Mesenchymal stem cell (in vitro differentiated cells and primary cell): ENCODE measurements at regions not wholly inside any gene's neighbourhood (a gene's known extent, or its start where the extent isn't known, plus 50 kb on each side); places are given as distances from the start of the nearest gene placed in this dataset.
A peak's percentile ranks its signal among the peaks of the same experiment; 100 is the strongest.

Source experiments
- DNase-seq: peaks from one replicate; pipeline ENCODE4 v3.0.0-alpha.2; 2013
- H2AFZ ChIP-seq: one replicate; pipeline ENCODE4 v1.6.1; 2013; ENCODE audit warnings: low read depth, mild to moderate bottlenecking, control low read depth, inconsistent platforms, low read length, moderate library complexity
- H2AK5ac ChIP-seq: 2 replicates; pipeline ENCODE4 v1.6.1; 2013; ENCODE audit warnings: low read length, moderate library complexity, mild to moderate bottlenecking, inconsistent platforms; ENCODE audit not compliant: severe bottlenecking
- H2BK120ac ChIP-seq: one replicate; pipeline ENCODE4 v1.6.1; 2013; ENCODE audit warnings: low read depth, mild to moderate bottlenecking, inconsistent platforms, low read length, moderate library complexity
- H2BK12ac ChIP-seq, 2 experiments: one replicate each; pipeline ENCODE4 v1.6.1; 2013; ENCODE audit warnings: inconsistent platforms in 2 of 2, low read length in 2 of 2, mild to moderate bottlenecking in 2 of 2, moderate library complexity in 2 of 2, control low read depth in 1 of 2
- H2BK15ac ChIP-seq: one replicate; pipeline ENCODE4 v1.6.1; 2013; ENCODE audit warnings: mild to moderate bottlenecking, low read depth, inconsistent platforms; ENCODE audit not compliant: poor library complexity, severe bottlenecking
- H2BK5ac ChIP-seq: 2 replicates; pipeline ENCODE4 v1.6.1; 2013; ENCODE audit warnings: low read depth, mild to moderate bottlenecking, low read length, control low read depth, inconsistent platforms; ENCODE audit not compliant: poor library complexity, severe bottlenecking
- H3K14ac ChIP-seq, 2 experiments: one replicate each; pipeline ENCODE4 v1.6.1; 2013; ENCODE audit warnings: inconsistent platforms in 2 of 2, low read length in 2 of 2, control low read depth in 1 of 2, mild to moderate bottlenecking in 1 of 2, moderate library complexity in 1 of 2
- H3K18ac ChIP-seq, 2 experiments: one replicate each; pipeline ENCODE4 v1.6.1; 2013; ENCODE audit warnings: inconsistent platforms in 2 of 2, low read length in 2 of 2, control low read depth in 1 of 2, low read depth in 1 of 2, mild to moderate bottlenecking in 1 of 2
- H3K23ac ChIP-seq, 2 experiments: one replicate each; pipeline ENCODE4 v1.6.1; 2013; ENCODE audit warnings: inconsistent platforms in 2 of 2, low read length in 2 of 2, mild to moderate bottlenecking in 2 of 2, moderate library complexity in 2 of 2, control low read depth in 1 of 2
- H3K27ac ChIP-seq: 2 replicates; pipeline ENCODE4 v1.5.1; 2013; ENCODE audit warnings: mild to moderate bottlenecking, moderate library complexity, low read length, control low read depth, inconsistent platforms; ENCODE audit not compliant: poor library complexity, severe bottlenecking
- H3K27me3 ChIP-seq, 2 experiments: 2 replicates each; pipeline versions ENCODE4 v1.6.1 to v1.7.0; 2013; ENCODE audit warnings: low read length in 2 of 2, mild to moderate bottlenecking in 2 of 2, moderate library complexity in 2 of 2, control low read depth in 1 of 2, inconsistent platforms in 1 of 2; ENCODE audit not compliant: control insufficient read depth in 1 of 2, insufficient read depth in 1 of 2
- H3K36me3 ChIP-seq, 2 experiments: 2 replicates each; pipeline versions ENCODE4 v1.6.1 to v1.7.0; 2013; ENCODE audit warnings: low read length in 2 of 2, control low read depth in 1 of 2, inconsistent platforms in 1 of 2, low read depth in 1 of 2, mild to moderate bottlenecking in 1 of 2; ENCODE audit not compliant: insufficient read depth in 2 of 2, control insufficient read depth in 1 of 2
- H3K4ac ChIP-seq, 2 experiments: one replicate each; pipeline ENCODE4 v1.6.1; 2013; ENCODE audit warnings: inconsistent platforms in 2 of 2, low read length in 2 of 2, mild to moderate bottlenecking in 2 of 2, moderate library complexity in 2 of 2, control low read depth in 1 of 2, low read depth in 1 of 2
- H3K4me1 ChIP-seq: 2 replicates; pipeline ENCODE4 v1.6.1; 2013; ENCODE audit warnings: low read depth, low read length, control low read depth; ENCODE audit not compliant: control insufficient read depth, insufficient read depth
- H3K4me2 ChIP-seq: 2 replicates; pipeline ENCODE4 v1.6.1; 2013; ENCODE audit warnings: low read length, mild to moderate bottlenecking, inconsistent platforms; ENCODE audit not compliant: poor library complexity, severe bottlenecking
- H3K4me3 ChIP-seq, 2 experiments: 2 replicates each; pipeline versions ENCODE4 v1.5.1 to v1.7.0; 2013; ENCODE audit warnings: low read length in 2 of 2, mild to moderate bottlenecking in 2 of 2, control low read depth in 1 of 2, low read depth in 1 of 2; ENCODE audit not compliant: insufficient read depth in 1 of 2
- H3K79me1 ChIP-seq: replicated peaks from 2 replicates; pipeline ENCODE4 v1.6.1; 2013; ENCODE audit warnings: mild to moderate bottlenecking, control low read depth, low read length, inconsistent platforms; ENCODE audit not compliant: poor library complexity, severe bottlenecking
- H3K9ac ChIP-seq: 2 replicates; pipeline ENCODE4 v1.7.0; 2013; ENCODE audit warnings: mild to moderate bottlenecking, low read length, moderate library complexity
- H3K9me3 ChIP-seq: 2 replicates; pipeline ENCODE4 v1.7.0; 2013; ENCODE audit warnings: mild to moderate bottlenecking, low read length; ENCODE audit not compliant: control insufficient read depth
- H4K8ac ChIP-seq: one replicate; pipeline ENCODE4 v1.6.1; 2013; ENCODE audit warnings: inconsistent platforms, mild to moderate bottlenecking, low read length, moderate library complexity
- H4K91ac ChIP-seq: one replicate; pipeline ENCODE4 v1.6.1; 2013; ENCODE audit warnings: mild to moderate bottlenecking, low read length, inconsistent platforms
- WGBS: methylation state at CpG from one replicate; pipeline ENCODE4 v1.1.7; 2013; ENCODE audit warnings: mixed read lengths; 5-methylcytosine and 5-hydroxymethylcytosine counted together

- H3K4me3 ChIP-seq, result no peak overlapping the region
- peaks cover 4% of the 10 kb centered on the region for H3K4me1 ChIP-seq
- no peak overlapping the region for H2BK15ac ChIP-seq
- no peak overlapping the region for H3K18ac ChIP-seq
- H3K27me3 ChIP-seq, result no peaks in the 10 kb centered on the region
- H3K4ac ChIP-seq, result no peak overlapping the region
- H2BK5ac ChIP-seq, result no peak overlapping the region
- no peak overlapping the region for H3K4me2 ChIP-seq
- no peak overlapping the region for H2BK120ac ChIP-seq
- no peak overlapping the region for H3K14ac ChIP-seq
- no peaks in the 10 kb centered on the region for H3K36me3 ChIP-seq
- no peak overlapping the region for H3K23ac ChIP-seq
- H2AK5ac ChIP-seq, result no peak overlapping the region
- DNase-seq, result no peak
- 38% methylated on average over 2 of the region's 2 CpGs for WGBS
- H2AFZ ChIP-seq, result no peak overlapping the region
- no peak overlapping the region for H4K91ac ChIP-seq
- no peak overlapping the region for H3K9ac ChIP-seq
- H4K8ac ChIP-seq, result no peak overlapping the region
- H2BK12ac ChIP-seq, result no peak overlapping the region
- no peak overlapping the region for H3K27ac ChIP-seq
- no peaks in the 10 kb centered on the region for H3K9me3 ChIP-seq
- no peaks in the 10 kb centered on the region for H3K79me1 ChIP-seq
Observed at GRCh38 chr10:62625484-62625883, 179.0 kb upstream of the ADO start.

- Histone ChIP-seq H2AFZ (no peak overlapping the region), H4K91ac (no peak overlapping the region), H3K23ac (no peak overlapping the region), H2AK5ac (no peak overlapping the region), H3K4ac (no peak overlapping the region), H4K8ac (no peak overlapping the region), H3K4me2 (no peak overlapping the region), H3K36me3 (no peaks in the 10 kb centered on the region), H3K18ac (no peak overlapping the region), H3K4me1 (peaks cover 4% of the 10 kb centered on the region), H2BK120ac (no peak overlapping the region), H3K14ac (no peak overlapping the region), H3K9me3 (no peaks in the 10 kb centered on the region), H2BK12ac (no peak overlapping the region), H3K4me3 (no peak overlapping the region), H3K27me3 (no peaks in the 10 kb centered on the region), H2BK5ac (no peak overlapping the region), H2BK15ac (no peak overlapping the region), H3K9ac (peak overlapping the region; percentile 7), H3K27ac (no peak overlapping the region), H3K79me1 (no peaks in the 10 kb centered on the region)
- WGBS, result 15% methylated on average over 1 of the region's 3 CpGs
- DNase-seq, result no peak
Observed at GRCh38 chr10:62626079-62626478, 178.4 kb upstream of the ADO start.

- WGBS, result 40% methylated on average over 2 of the region's 2 CpGs
- Histone ChIP-seq H2AK5ac (no peak overlapping the region), H2BK5ac (no peak overlapping the region), H3K9me3 (no peaks in the 10 kb centered on the region), H3K14ac (no peak overlapping the region), H3K79me1 (no peaks in the 10 kb centered on the region), H3K27me3 (no peaks in the 10 kb centered on the region), H2BK120ac (no peak overlapping the region), H4K91ac (no peak overlapping the region), H3K4me2 (no peak overlapping the region), H2AFZ (no peak overlapping the region), H4K8ac (no peak overlapping the region), H3K27ac (no peak overlapping the region), H3K23ac (no peak overlapping the region), H2BK12ac (no peak overlapping the region), H3K4ac (no peak overlapping the region), H2BK15ac (no peak overlapping the region), H3K4me3 (no peak overlapping the region), H3K36me3 (no peaks in the 10 kb centered on the region), H3K9ac (peak overlapping the region; percentile 36), H3K4me1 (peaks cover 4% of the 10 kb centered on the region), H3K18ac (no peak overlapping the region)
- no peak for DNase-seq
Observed at GRCh38 chr10:62626817-62627216, 177.7 kb upstream of the ADO start.

GRCh38 chr10:62627983-62628382 lies 176.5 kb upstream of the ADO start:
- Histone ChIP-seq H2BK12ac (peak overlapping the region in 1 of 2 experiments; percentile 63), H3K9ac (no peak overlapping the region), H2AFZ (peak overlapping the region; percentile 76), H3K18ac (peak overlapping the region in 1 of 2 experiments; percentile 57), H2AK5ac (no peak overlapping the region), H2BK5ac (no peak overlapping the region), H2BK120ac (no peak overlapping the region), H3K23ac (no peak overlapping the region), H3K27me3 (no peaks in the 10 kb centered on the region), H3K14ac (no peak overlapping the region), H4K8ac (peak overlapping the region; percentile 60), H3K4me1 (peaks cover 4% of the 10 kb centered on the region), H2BK15ac (no peak overlapping the region), H3K9me3 (no peaks in the 10 kb centered on the region), H3K4me2 (no peak overlapping the region), H3K36me3 (no peaks in the 10 kb centered on the region), H3K4me3 (no peak overlapping the region), H3K27ac (peak overlapping the region; percentile 4), H3K79me1 (no peaks in the 10 kb centered on the region), H4K91ac (no peak overlapping the region), H3K4ac (no peak overlapping the region)
- peak; percentile 28 for DNase-seq
- WGBS, result 64% methylated on average over 4 of the region's 4 CpGs
